ENCODE measurements at regions not wholly inside any gene's neighbourhood (a gene's known extent, or its start where the extent isn't known, plus 50 kb on each side); places are given as distances from the start of the nearest gene placed in this dataset.
"Not testable (repeated sequence)": the region's sequence is repeated elsewhere in the genome, so short reads cannot be mapped to it uniquely, and the experiment has no call there.

DNA sequence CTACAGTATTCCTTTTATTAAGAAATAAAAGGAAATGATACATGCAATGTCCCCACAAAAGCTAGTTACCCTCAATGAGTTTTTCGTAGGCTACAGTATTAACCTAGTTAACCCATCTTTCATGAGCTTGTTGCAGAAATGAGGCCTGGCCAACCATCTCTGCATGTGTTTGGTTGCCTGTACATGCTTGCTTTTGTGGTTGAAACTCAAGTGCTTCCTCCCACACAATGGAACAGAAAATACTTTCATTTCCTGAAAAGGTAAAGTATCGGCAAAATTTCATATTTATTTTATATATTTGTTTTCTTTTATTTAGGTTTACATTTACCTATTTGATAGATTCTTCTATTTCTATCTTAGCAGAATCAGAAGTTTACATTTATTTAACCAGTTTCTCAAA, 214.6 kb upstream of the FAM241A start:
- DNase-seq = no peak

DNA sequence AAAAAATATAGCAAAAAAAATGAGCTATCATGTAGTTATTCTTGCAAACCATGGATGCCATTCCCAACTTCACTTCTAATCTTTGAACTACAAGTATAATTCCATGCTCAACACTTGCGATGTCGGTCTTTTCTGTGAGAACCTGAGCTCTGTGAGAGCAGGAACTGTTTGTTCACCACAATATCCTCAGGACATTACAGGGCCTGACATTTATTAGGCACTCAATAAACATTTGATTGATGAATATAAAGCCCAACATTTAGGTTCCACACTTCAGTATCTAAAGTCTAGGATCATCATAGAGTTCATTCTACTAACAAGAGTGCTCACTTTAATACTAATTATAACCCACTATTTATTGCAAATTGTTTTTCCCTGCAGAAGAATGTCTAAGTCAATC, 211.6 kb upstream of the FAM241A start:
- no peak for DNase-seq

DNA sequence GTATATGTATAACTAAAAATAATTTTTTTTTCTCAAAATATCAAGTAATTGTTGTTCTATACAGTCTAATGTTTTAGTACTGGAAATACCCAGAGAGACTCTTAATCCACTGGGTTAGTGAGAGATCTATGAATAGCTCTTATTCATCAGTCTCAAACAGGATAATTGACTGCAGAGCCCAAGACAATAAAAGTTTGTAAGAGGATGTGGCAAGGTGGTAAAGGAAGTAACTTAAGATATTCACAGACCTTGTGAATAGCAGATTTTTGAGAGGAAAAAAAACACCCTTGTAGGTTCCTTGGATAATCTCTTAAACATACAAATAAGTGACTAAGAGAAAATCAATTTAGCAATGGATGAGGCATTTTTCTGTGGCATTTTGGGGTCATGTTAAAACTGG, 210.9 kb upstream of the FAM241A start:
- DNase-seq = no peak

GRCh38 chr4:111937368-111937767, 207.9 kb upstream of the FAM241A start:
- peak; percentile 60 for DNase-seq

- DNase-seq = no peak
Observed at GRCh38 chr4:111941957-111942356, 203.3 kb upstream of the FAM241A start.

- DNase-seq = peak; percentile 81
Observed at GRCh38 chr4:111943796-111944203, 201.5 kb upstream of the FAM241A start.

DNA sequence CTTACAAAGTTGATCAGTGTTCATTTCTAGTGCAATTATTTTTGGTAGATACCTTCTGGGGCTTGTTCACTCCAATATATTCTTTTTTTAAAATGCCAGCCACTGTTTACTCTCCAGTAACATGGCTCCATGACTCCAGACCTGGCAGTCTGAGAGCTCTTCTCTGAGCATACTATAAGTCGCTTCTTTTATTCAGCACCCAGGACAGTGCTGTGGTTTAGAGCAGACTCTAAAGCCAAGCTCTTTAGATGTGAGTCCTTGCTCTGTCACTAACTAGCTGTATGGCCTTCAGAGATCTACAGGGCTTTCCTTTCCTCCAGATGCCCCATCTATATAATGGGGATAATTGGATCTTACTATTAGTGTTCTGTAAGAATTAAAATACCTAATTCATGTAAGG, 200.2 kb upstream of the FAM241A start:
- DNase-seq = peak; percentile 56

DNA sequence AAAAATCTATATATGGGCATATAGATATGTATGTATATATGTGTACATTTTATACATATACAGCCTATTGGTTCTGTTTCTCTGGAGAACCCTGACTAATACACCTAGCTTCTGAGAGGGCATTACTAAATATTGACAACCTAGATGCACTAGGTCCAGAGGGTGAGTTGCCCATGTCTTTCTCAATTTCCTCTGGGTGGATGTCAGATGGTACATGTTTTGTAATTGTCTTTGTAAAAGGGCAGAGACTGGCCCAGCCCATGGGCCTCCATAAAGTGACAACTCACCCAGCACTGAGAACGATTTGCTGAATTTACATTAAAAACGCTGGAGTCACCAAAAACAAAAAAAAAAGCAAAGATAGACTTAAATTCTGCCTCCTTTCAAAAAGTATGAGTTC, 198.5 kb upstream of the FAM241A start:
- no peak for DNase-seq

GRCh38 chr4:111952688-111953087, 192.6 kb upstream of the FAM241A start:
- DNase-seq = no peak

DNA sequence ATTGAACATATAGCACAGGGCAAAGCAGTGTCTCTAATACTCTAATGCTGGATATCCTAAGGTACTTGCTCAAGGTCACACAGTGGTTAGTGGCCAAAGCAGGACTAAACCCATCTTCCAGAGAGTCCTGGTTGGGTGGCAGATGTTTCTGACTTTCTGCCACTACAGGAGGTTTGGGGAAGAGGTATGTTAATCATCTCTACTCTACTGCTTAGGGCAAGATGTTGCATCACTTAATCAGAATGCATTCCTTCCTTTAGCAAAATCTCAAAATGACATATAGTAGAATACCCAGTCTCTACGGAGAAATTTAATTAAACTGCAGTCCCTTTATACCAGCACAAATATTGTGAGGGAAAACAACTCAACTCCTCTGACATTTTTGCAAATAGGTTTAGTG, 190.7 kb upstream of the FAM241A start:
- DNase-seq = no peak

GRCh38 chr4:111955001-111955400, 190.3 kb upstream of the FAM241A start:
- DNase-seq = no peak

GRCh38 chr4:111957116-111957515, 188.1 kb upstream of the FAM241A start:
- DNase-seq = no peak

- DNase-seq = no peak
Observed at GRCh38 chr4:111957997-111958396, 187.3 kb upstream of the FAM241A start.

DNA sequence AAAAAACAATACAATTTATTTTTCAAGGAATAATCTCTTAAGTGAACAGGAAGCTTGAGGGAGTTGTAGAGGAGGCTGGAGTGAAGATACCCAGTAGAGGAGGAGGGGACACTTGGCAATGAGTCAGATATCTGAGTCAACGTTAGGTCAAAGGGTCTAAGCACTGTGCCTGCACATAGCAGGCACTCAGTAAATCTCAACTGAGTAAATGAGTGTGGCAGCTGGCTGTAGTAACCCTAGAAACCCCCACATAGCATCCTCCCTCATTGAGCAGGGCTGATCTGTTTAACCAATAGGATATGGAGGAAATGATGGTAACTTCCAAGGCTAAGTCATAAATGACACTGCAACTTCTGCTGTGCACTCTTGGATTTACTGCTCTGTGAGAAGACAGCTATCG, 186.0 kb upstream of the FAM241A start:
- peak; percentile 30 for DNase-seq

- peak; percentile 73 for DNase-seq
Observed at GRCh38 chr4:111960241-111960667, 185.0 kb upstream of the FAM241A start.

- not testable (repeated sequence) for DNase-seq
Observed at GRCh38 chr4:111961026-111961425, 184.2 kb upstream of the FAM241A start.

GRCh38 chr4:111961809-111962208, 183.4 kb upstream of the FAM241A start:
- no peak for DNase-seq

- no peak for DNase-seq
Observed at GRCh38 chr4:111963158-111963700, 182.0 kb upstream of the FAM241A start.

GRCh38 chr4:111977419-111977965, 167.8 kb upstream of the FAM241A start:
- no peak for DNase-seq

DNA sequence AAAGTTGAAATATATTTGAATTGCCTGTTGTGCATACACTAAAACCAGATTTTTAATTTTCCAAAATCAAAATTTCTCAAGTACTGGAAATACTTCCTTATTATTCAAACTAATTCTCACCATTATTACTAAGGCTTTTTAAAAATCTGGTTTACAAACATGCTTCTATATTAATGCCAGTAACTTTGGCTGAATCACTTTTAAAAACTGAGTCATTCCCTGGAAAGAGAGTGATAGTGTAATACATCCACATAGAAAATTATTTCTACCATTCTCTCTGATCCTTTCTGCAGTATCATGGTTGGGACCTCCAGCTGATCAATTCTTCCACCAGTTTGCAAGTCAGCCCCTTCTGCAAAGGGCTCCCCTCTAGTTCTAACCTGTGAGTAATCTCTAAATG, 165.3 kb upstream of the FAM241A start:
- DNase-seq = no peak

DNA sequence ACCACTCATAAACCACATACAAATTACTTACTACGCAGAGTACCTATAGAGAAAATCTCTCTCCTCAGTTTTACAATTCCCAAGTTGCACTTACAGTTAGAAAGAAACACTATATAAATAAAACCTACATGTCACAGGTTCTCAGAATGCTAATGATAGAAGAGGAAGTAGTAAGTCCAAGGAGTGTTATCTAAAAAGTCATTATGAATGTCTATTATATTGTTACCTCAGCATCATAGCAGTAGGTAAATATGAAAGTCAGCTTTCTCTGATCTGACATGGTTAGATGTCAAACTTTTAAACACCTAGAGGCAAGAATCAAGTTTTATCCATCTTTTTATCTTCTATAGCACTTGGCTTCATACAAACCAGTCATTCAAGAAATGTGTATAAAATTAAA, 163.2 kb upstream of the FAM241A start:
- DNase-seq = no peak

DNA sequence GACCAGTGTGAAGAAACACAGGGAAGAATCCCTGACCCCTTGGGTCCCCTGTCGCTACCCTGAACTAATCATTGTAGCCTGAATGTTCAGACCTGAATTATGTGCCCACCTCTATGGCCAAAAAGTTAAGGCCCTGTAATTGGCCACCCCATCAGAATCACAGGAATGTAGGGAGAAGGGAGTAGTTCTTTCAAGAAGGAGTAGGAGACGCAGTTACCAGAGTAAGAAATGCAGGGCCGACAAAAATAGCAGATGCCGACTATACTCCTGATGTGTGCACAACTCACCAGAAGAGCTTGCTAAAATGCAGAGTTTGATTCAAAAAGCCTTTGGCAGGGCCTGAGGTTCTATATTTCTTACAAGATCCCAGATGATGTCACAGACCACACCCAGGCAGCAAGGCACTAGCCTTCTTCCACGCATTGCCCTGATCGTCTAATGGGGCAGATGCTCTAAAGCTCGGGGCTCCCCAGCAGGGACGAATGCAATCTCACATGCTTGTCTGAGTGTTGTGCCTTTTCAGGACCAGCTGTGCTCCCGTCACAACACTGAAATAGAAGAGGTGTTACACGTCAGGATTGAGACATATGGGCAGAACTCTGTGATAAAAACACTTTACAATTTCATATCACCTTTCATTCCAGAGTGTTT, 161.0 kb upstream of the FAM241A start:
- DNase-seq = no peak

GRCh38 chr4:111985426-111985825, 159.8 kb upstream of the FAM241A start:
- no peak for DNase-seq

DNA sequence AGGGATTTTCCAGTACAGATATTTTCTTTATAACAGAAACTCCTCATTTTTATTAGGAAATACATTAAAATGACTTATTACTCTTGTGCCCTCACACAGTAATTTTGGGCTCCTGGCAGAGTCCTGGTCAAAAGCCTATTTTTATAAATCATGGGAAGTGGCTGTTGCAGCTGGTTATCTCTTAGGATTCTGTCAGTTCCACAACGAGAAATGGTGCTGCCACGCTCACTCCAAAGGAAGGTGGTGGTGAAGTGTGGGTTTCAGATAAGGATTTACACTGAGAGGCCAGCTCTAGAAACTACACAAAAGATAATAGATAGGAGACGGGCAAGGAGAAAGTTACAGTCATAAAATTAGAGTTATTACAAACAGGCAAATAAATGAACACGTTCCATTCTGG, 159.2 kb upstream of the FAM241A start:
- DNase-seq = peak; percentile 83

GRCh38 chr4:111988514-111988913, 156.7 kb upstream of the FAM241A start:
- no peak for DNase-seq

All from hematopoietic multipotent progenitor cell treated with erythropoietin and hydrocortisone succinate and interleukin-3 and kit ligand, for 4 days (in vitro differentiated cells).